HUES48 (cell line): ENCODE measurements at regions not wholly inside any gene's neighbourhood (a gene's known extent, or its start where the extent isn't known, plus 50 kb on each side); places are given as distances from the start of the nearest gene placed in this dataset.
"Not testable (repeated sequence)": the region's sequence is repeated elsewhere in the genome, so short reads cannot be mapped to it uniquely, and the experiment has no call there.

Source experiments
- H3K27ac ChIP-seq: one replicate; pipeline ENCODE4 v1.7.0; 2013; ENCODE audit warnings: low read depth, low read length, inconsistent platforms
- H3K27me3 ChIP-seq: 2 replicates; pipeline ENCODE4 v1.6.1; 2013; ENCODE audit warnings: mild to moderate bottlenecking, low read length; ENCODE audit not compliant: control insufficient read depth, insufficient read depth
- H3K36me3 ChIP-seq: 2 replicates; pipeline ENCODE4 v1.6.1; 2013; ENCODE audit warnings: low read length; ENCODE audit not compliant: control insufficient read depth, insufficient read depth
- H3K4me1 ChIP-seq: 2 replicates; pipeline ENCODE4 v1.6.1; 2013; ENCODE audit warnings: mild to moderate bottlenecking, low read length; ENCODE audit not compliant: control insufficient read depth, insufficient read depth
- H3K4me3 ChIP-seq: 2 replicates; pipeline ENCODE4 v1.5.1; 2013; ENCODE audit warnings: mild to moderate bottlenecking, low read depth, low read length
- H3K9ac ChIP-seq: 2 replicates; pipeline ENCODE4 v1.6.1; 2013; ENCODE audit warnings: mild to moderate bottlenecking, low read depth, low read length, moderate library complexity
- H3K9me3 ChIP-seq: 2 replicates; pipeline ENCODE4 v1.6.1; 2013; ENCODE audit warnings: low read length; ENCODE audit not compliant: control insufficient read depth, insufficient read depth

- Histone ChIP-seq H3K9ac (no peak overlapping the region), H3K27me3 (no peaks in the 10 kb centered on the region), H3K27ac (no peak overlapping the region), H3K4me3 (no peak overlapping the region), H3K9me3 (no peaks in the 10 kb centered on the region), H3K36me3 (no peaks in the 10 kb centered on the region), H3K4me1 (no peaks in the 10 kb centered on the region)
These were observed 100.1 kb downstream of the EIF4E start for GRCh38 chr4:98828801-98829200.

DNA sequence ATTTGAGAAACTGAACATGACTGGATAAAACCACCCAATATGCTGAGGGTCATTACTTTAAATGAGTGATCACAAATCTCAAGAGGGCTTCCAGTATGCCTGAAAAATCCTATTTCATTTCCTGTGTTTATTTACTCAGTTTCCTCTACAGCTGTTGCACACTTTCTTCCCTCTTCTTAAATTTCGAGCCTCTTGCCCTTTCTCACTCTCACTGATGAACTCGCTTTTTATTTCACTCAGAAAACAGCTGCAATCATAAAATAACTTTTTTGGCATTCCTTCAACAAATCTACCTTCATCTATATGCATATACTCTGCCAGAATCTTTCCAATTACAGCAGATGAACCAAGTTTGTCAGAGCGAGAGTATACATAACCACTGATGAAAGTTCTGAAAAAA lies 101.3 kb downstream of the EIF4E start:
- no peak overlapping the region for H3K27ac ChIP-seq
- no peaks in the 10 kb centered on the region for H3K4me1 ChIP-seq
- no peaks in the 10 kb centered on the region for H3K9me3 ChIP-seq
- no peaks in the 10 kb centered on the region for H3K36me3 ChIP-seq
- H3K27me3 ChIP-seq = no peaks in the 10 kb centered on the region
- H3K9ac ChIP-seq = no peak overlapping the region
- no peak overlapping the region for H3K4me3 ChIP-seq

GRCh38 chr4:98822144-98822543 lies 106.8 kb downstream of the EIF4E start:
- Histone ChIP-seq H3K27me3 (no peaks in the 10 kb centered on the region), H3K9me3 (peaks cover 6% of the 10 kb centered on the region; the same call in 1 of the 2 replicates), H3K27ac (no peak overlapping the region), H3K9ac (no peak overlapping the region), H3K36me3 (no peaks in the 10 kb centered on the region), H3K4me1 (no peaks in the 10 kb centered on the region), H3K4me3 (no peak overlapping the region)

DNA sequence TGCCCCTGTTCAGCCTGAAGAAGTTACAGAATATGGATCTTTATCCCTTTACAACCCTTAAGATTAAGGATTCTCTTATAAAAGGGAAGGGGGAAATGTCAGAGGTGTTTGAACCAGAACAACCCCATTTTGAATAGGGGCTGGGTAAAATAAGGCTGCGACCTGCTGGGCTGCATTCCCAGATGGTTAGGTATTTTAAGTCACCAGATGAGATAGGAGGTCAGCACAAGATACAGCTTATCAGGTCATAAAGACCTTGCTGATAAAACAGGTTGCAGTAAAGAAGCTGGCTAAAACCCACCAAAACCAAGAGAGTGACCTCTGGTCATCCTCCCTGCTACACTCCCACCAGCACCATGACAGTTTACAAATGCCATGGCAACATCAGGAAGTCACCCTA lies 110.8 kb downstream of the EIF4E start:
- H3K36me3 ChIP-seq, H3K4me3 ChIP-seq, H3K9ac ChIP-seq, H3K27ac ChIP-seq, H3K4me1 ChIP-seq, H3K27me3 ChIP-seq: not testable (repeated sequence)
- peaks cover 20% of the 10 kb centered on the region for H3K9me3 ChIP-seq

GRCh38 chr4:98816816-98817215 lies 112.1 kb downstream of the EIF4E start:
- Histone ChIP-seq H3K9ac (no peak overlapping the region), H3K27me3 (no peaks in the 10 kb centered on the region), H3K9me3 (peaks cover 20% of the 10 kb centered on the region), H3K27ac (no peak overlapping the region), H3K4me3 (no peak overlapping the region), H3K4me1 (no peaks in the 10 kb centered on the region), H3K36me3 (no peaks in the 10 kb centered on the region)

GRCh38 chr4:98816386-98816785 lies 112.5 kb downstream of the EIF4E start:
- no peaks in the 10 kb centered on the region for H3K27me3 ChIP-seq

GRCh38 chr4:98804403-98804802 lies 124.5 kb downstream of the EIF4E start:
- Histone ChIP-seq H3K9me3 (no peaks in the 10 kb centered on the region), H3K4me1 (no peaks in the 10 kb centered on the region), H3K27me3 (no peaks in the 10 kb centered on the region), H3K36me3 (no peaks in the 10 kb centered on the region), H3K27ac (no peak overlapping the region), H3K4me3 (no peak overlapping the region), H3K9ac (no peak overlapping the region)

More at GRCh38 chr4:98816386-98816785, 112.5 kb downstream of the EIF4E start:
- H3K4me1 ChIP-seq = no peaks in the 10 kb centered on the region
- peaks cover 20% of the 10 kb centered on the region for H3K9me3 ChIP-seq
- H3K36me3 ChIP-seq = no peaks in the 10 kb centered on the region
- H3K4me3 ChIP-seq = no peak overlapping the region
- no peak overlapping the region for H3K9ac ChIP-seq
- H3K27ac ChIP-seq = no peak overlapping the region

GRCh38 chr4:98803251-98803650 lies 125.7 kb downstream of the EIF4E start:
- no peak overlapping the region for H3K9ac ChIP-seq
- H3K27me3 ChIP-seq = no peaks in the 10 kb centered on the region
- H3K9me3 ChIP-seq = no peaks in the 10 kb centered on the region
- H3K36me3 ChIP-seq = no peaks in the 10 kb centered on the region
- H3K4me1 ChIP-seq = no peaks in the 10 kb centered on the region
- no peak overlapping the region for H3K27ac ChIP-seq
- no peak overlapping the region for H3K4me3 ChIP-seq

DNA sequence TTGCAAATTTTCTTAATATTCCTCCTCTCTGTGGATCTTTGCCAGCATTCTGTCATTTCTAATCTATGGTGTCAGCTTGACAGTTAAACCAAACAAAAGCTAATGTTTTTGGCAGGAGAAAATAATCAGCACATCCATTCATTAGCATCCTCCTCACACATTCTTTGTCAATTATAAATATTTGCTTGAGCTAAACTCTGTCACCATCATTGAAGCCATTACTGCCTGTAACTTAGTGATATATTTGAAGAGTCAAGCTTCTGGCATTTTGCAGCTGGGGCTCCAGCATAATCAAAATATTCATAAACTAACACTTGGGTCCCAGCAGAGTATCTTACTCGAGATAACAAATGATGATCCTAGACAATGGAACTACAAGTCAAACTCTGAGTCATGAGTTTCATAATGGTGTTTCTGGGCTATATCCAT lies 126.1 kb downstream of the EIF4E start:
- H3K9ac ChIP-seq = no peak overlapping the region
- H3K4me1 ChIP-seq = no peaks in the 10 kb centered on the region
- no peak overlapping the region for H3K27ac ChIP-seq
- no peaks in the 10 kb centered on the region for H3K9me3 ChIP-seq
- H3K36me3 ChIP-seq = no peaks in the 10 kb centered on the region
- no peak overlapping the region for H3K4me3 ChIP-seq
- no peaks in the 10 kb centered on the region for H3K27me3 ChIP-seq

DNA sequence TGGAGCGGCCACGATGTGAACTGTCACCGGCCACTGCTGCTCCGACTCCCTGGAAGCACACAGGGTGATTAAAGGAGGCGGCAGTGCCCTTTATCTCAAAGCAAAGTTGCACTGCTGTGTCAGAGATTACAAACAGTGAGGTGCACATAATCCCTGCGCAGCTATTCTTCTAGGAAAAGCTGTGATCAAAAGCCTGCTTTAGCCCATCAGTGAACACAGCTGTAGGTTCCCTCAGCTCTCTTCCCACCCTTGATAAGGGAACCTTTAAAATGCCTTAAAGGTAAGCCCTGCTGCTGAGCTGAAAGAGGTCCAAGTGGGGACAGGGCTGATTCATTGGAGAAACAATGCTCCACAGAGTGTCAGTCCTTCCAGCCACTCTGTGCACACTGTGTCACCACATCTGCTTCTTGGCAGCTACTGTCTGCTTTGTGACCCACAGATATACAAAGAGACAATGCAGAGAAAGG lies 127.6 kb downstream of the EIF4E start:
- no peaks in the 10 kb centered on the region for H3K4me1 ChIP-seq
- H3K9ac ChIP-seq = no peak overlapping the region
- H3K27ac ChIP-seq = no peak overlapping the region
- no peaks in the 10 kb centered on the region for H3K36me3 ChIP-seq
- H3K4me3 ChIP-seq = no peak overlapping the region
- H3K27me3 ChIP-seq = no peaks in the 10 kb centered on the region
- H3K9me3 ChIP-seq = no peaks in the 10 kb centered on the region

DNA sequence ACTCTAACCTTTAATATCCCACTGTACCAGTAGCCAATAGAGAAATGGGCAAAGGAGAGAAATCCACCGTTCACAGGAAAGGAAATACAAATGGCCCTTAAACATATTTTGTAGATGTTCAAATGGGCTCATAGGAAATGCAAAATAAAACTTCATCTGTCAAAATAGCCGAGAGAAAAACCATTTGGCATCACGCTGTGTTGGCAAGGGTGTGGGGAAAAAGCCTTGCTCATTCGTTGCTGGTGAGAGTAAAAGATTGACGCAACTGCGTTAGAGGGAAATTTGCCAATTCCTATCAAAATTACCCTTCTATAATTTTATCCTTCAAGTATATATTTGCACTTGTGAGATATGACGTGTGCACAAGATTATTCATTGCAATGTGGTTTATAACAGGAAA lies 131.9 kb downstream of the EIF4E start:
- no peaks in the 10 kb centered on the region for H3K36me3 ChIP-seq
- H3K9me3 ChIP-seq = no peaks in the 10 kb centered on the region
- H3K4me1 ChIP-seq = peaks cover 11% of the 10 kb centered on the region
- no peak overlapping the region for H3K27ac ChIP-seq
- H3K9ac ChIP-seq = no peak overlapping the region
- H3K4me3 ChIP-seq = no peak overlapping the region
- no peaks in the 10 kb centered on the region for H3K27me3 ChIP-seq
